HepG2 (cell line): ENCODE measurements at regions not wholly inside any gene's neighbourhood (a gene's known extent, or its start where the extent isn't known, plus 50 kb on each side); places are given as distances from the start of the nearest gene placed in this dataset.

Experiments
- ATAC-seq: fragments of 200-7000 bp; cut with Tn5 transposase; 3 replicates; pipeline ENCODE4 v1.9.1; 2020; ENCODE audit warnings: mild to moderate bottlenecking, moderate library complexity
- BruUV-seq: library from RNA; stranded (reverse); fragments of 400-500 nt; replicated peaks from 2 replicates; lab custom pipeline; 2021; lab: Mats Ljungman, UMichigan
- CTCF ChIA-PET: fragments of 300-600 bp; formaldehyde crosslinking; extraction: SDS; loops from one replicate; lab custom pipeline; 2021; ENCODE audit warnings: low total read pairs, inconsistent platforms, low intra/inter-chr PET ratio; lab: Yijun Ruan, JAX
- POLR2A ChIA-PET: fragments of 350-600 bp; sonication (Branson Sonifier 250); formaldehyde crosslinking; loops from one replicate; lab custom pipeline; 2020; ENCODE audit warnings: antibody characterized with exemption, inconsistent platforms; lab: Yijun Ruan, JAX
- DNase-seq: peaks from one replicate; pipeline ENCODE4 v3.0.0-alpha.2; 2015; ENCODE audit warnings: low spot score
- FAIRE-seq: peaks from 3 replicates; lab custom pipeline; 2011; peaks lifted over from hg19 to GRCh38; lab: Jason Lieb, UNC
- H2AFZ ChIP-seq: one replicate; pipeline ENCODE4 v1.6.1; 2011; ENCODE audit warnings: low read length, inconsistent platforms
- H3K27ac ChIP-seq: fragments of 300-600 bp; 3 replicates; pipeline ENCODE4 v1.8.0; 2011; ENCODE audit warnings: mixed run types, mild to moderate bottlenecking, mixed read lengths, low read length, inconsistent platforms; ENCODE audit not compliant: insufficient read depth; ENCODE audit errors: extremely low read length
- H3K27me3 ChIP-seq, 2 experiments: fragments of 200-600 bp in 1 of 2; 2 replicates in 1 of 2; 3 replicates in 1 of 2; pipeline versions ENCODE4 v1.6.0 to v1.8.0; 2011; ENCODE audit warnings: low read length in 2 of 2, mild to moderate bottlenecking in 2 of 2, moderate library complexity in 2 of 2, inconsistent platforms in 1 of 2; ENCODE audit not compliant: insufficient read depth in 2 of 2, control insufficient read depth in 1 of 2
- H3K36me3 ChIP-seq, 2 experiments: fragments of 200-600 bp in 1 of 2; replicated peaks in 1 of 2; 2 replicates in 1 of 2; 3 replicates in 1 of 2; pipeline versions ENCODE4 v1.5.1 to v1.8.0; 2011; ENCODE audit warnings: low read length in 2 of 2, inconsistent platforms in 1 of 2; ENCODE audit not compliant: insufficient read depth in 2 of 2, control insufficient read depth in 1 of 2
- H3K4me1 ChIP-seq: 2 replicates; pipeline ENCODE4 v1.5.1; 2012; ENCODE audit warnings: low read length, inconsistent platforms; ENCODE audit not compliant: insufficient read depth
- H3K4me2 ChIP-seq: 2 replicates; pipeline ENCODE4 v1.6.0; 2011; ENCODE audit warnings: low read depth, low read length, inconsistent platforms
- H3K4me3 ChIP-seq, 3 experiments: fragments of 200-600 bp in 1 of 3; sonication (generic), shearing (Covaris generic) in 1 of 3; replicated peaks in 1 of 3; 2 replicates each; pipeline ENCODE4 v1.5.1; 2011 to 2016; ENCODE audit warnings: low read length in 3 of 3, inconsistent platforms in 2 of 3, low read depth in 2 of 3, mild to moderate bottlenecking in 2 of 3, control low read depth in 1 of 3, mixed read lengths in 1 of 3; ENCODE audit not compliant: insufficient read depth in 1 of 3
- H3K79me2 ChIP-seq: one replicate; pipeline ENCODE4 v1.6.1; 2011; ENCODE audit warnings: low read length, inconsistent platforms; ENCODE audit not compliant: insufficient read depth
- H3K9ac ChIP-seq: 2 replicates; pipeline ENCODE4 v1.6.0; 2011; ENCODE audit warnings: mild to moderate bottlenecking, low read depth, low read length, inconsistent platforms; ENCODE audit not compliant: insufficient read depth
- H3K9me3 ChIP-seq: 2 replicates; pipeline ENCODE4 v1.5.1; 2012; ENCODE audit warnings: mild to moderate bottlenecking, low read length
- H4K20me1 ChIP-seq: 2 replicates; pipeline ENCODE4 v1.6.0; 2011; ENCODE audit warnings: inconsistent platforms, mild to moderate bottlenecking, low read length, moderate library complexity; ENCODE audit not compliant: insufficient read depth
- ASH2L ChIP-seq: fragments of 300-600, 200-600 bp; sonication (generic); IDR thresholded peaks from 2 replicates; pipeline ENCODE4 v1.7.0; 2017; ENCODE audit warnings: low read depth, mild to moderate bottlenecking, moderate library complexity, mixed read lengths, low read length; ENCODE audit not compliant: insufficient read length
- ATM ChIP-seq: fragments of 450-650 bp; IDR thresholded peaks from 2 replicates; pipeline ENCODE4 v1.7.1; 2017; ENCODE audit warnings: mild to moderate bottlenecking, borderline replicate concordance
- HMGA1 ChIP-seq: sonication (generic); formaldehyde crosslinking; conservative IDR thresholded peaks from 2 replicates; pipeline ENCODE4 v1.4.0; 2020; ENCODE audit warnings: missing genetic modification reagents
- KDM4B ChIP-seq: sonication (generic); formaldehyde crosslinking; IDR thresholded peaks from 2 replicates; pipeline ENCODE4 v1.4.0; 2020; ENCODE audit warnings: missing genetic modification reagents
- MAX ChIP-seq: IDR thresholded peaks from 2 replicates; pipeline ENCODE4 v1.6.1; 2012; ENCODE audit warnings: inconsistent platforms
- NFKB2 ChIP-seq: sonication (generic); formaldehyde crosslinking; IDR thresholded peaks from 2 replicates; pipeline ENCODE4 v1.4.0; 2020; ENCODE audit warnings: missing genetic modification reagents, borderline replicate concordance
- NR2F2 ChIP-seq: IDR thresholded peaks from 2 replicates; pipeline ENCODE4 v1.6.1; 2012; ENCODE audit warnings: low read depth, inconsistent platforms, borderline replicate concordance
- NR2F6 ChIP-seq, 2 experiments: IDR thresholded peaks; 2 replicates each; pipeline ENCODE4 v1.6.1; 2016; ENCODE audit warnings: antibody characterized with exemption in 1 of 2, mild to moderate bottlenecking in 1 of 2
- REL ChIP-seq: sonication (generic); formaldehyde crosslinking; conservative IDR thresholded peaks from 2 replicates; pipeline ENCODE4 v1.8.0; 2022; ENCODE audit warnings: mild to moderate bottlenecking, missing genetic modification reagents, moderate library complexity
- RORA ChIP-seq: sonication (generic); formaldehyde crosslinking; IDR thresholded peaks from 2 replicates; pipeline ENCODE4 v1.5.0; 2020; ENCODE audit warnings: mild to moderate bottlenecking, missing genetic modification reagents, moderate library complexity
- TARDBP ChIP-seq: sonication (generic); formaldehyde crosslinking; IDR thresholded peaks from 2 replicates; pipeline ENCODE4 v1.8.0; 2022; ENCODE audit warnings: mild to moderate bottlenecking, missing genetic modification reagents
- TBX3 ChIP-seq: fragments of 450-650 bp; IDR thresholded peaks from 2 replicates; pipeline ENCODE4 v1.6.1; 2017; ENCODE audit warnings: antibody characterized with exemption, mild to moderate bottlenecking, inconsistent platforms, borderline replicate concordance
- TCF7 ChIP-seq: sonication (generic); IDR thresholded peaks from 2 replicates; pipeline ENCODE4 v1.6.1; 2016; ENCODE audit warnings: antibody characterized with exemption, low read depth
- ZNF564 ChIP-seq: sonication (generic); formaldehyde crosslinking; IDR thresholded peaks from 2 replicates; pipeline ENCODE4 v1.8.1; 2023; ENCODE audit warnings: mild to moderate bottlenecking, missing genetic modification reagents
- in situ Hi-C: cut with HindIII; loops from 2 replicates; pipeline ENCODE4 v1.10.0; 2017; ENCODE audit warnings: low pct_unique_long_range_greater_than_20kb; ENCODE audit not compliant: extremely low pct_ligation_motif_present
- intact Hi-C: fragments of 100-400 bp; cut with micrococcal nuclease; formaldehyde crosslinking; loops from one replicate; pipeline ENCODE4 v1.10.0; 2022; ENCODE audit not compliant: unreplicated experiment
- TF ChIP-seq, protein P1 (sequence below): sonication (generic); formaldehyde crosslinking; IDR thresholded peaks from 2 replicates; pipeline ENCODE4 v1.4.0; 2020; ENCODE audit warnings: missing genetic modification reagents
- TF ChIP-seq, protein P2 (sequence below): sonication (generic); formaldehyde crosslinking; IDR thresholded peaks from 2 replicates; pipeline ENCODE4 v1.8.0; 2022; ENCODE audit warnings: mild to moderate bottlenecking, missing genetic modification reagents; ENCODE audit not compliant: insufficient replicate concordance
- TF ChIP-seq, protein P3 (sequence below): sonication (generic); formaldehyde crosslinking; IDR thresholded peaks from 2 replicates; pipeline ENCODE4 v1.4.0; 2020; ENCODE audit warnings: missing genetic modification reagents

GRCh38 chr5:110250755-110251154 is 475.7 kb downstream of the TMEM232 start:
- Histone ChIP-seq H3K4me3 (no peak overlapping the region), H3K9me3 (no peaks in the 10 kb centered on the region), H3K9ac (no peak overlapping the region), H3K27ac (no peak overlapping the region), H3K4me2 (no peak overlapping the region), H3K79me2 (no peaks in the 10 kb centered on the region), H3K4me1 (no peaks in the 10 kb centered on the region), H4K20me1 (no peaks in the 10 kb centered on the region), H3K27me3 (no peaks in the 10 kb centered on the region), H3K36me3 (no peaks in the 10 kb centered on the region), H2AFZ (no peak overlapping the region)
- in situ Hi-C loops: no loop called here
- DNase-seq: no peak
- no peak for ATAC-seq
- ChIA-PET CTCF (no interaction called here), POLR2A (no interaction called here)
- BruUV-seq: no TSS peak
- intact Hi-C loops: no loop called here
- FAIRE-seq: no peak
- TF ChIP-seq ATM (no peak), REL (CRISPR knock-in tag) (no peak), HMGA1 (CRISPR knock-in tag) (no peak), TARDBP (CRISPR knock-in tag) (no peak), MAX (no peak), NR2F6 (IDR thresholded peaks at IDR 0.05) (no peak), NR2F6 (CRISPR knock-in tag; IDR thresholded peaks at IDR 0.05) (no peak), TBX3 (no peak), NR2F2 (no peak), ZNF564 (no peak), KDM4B (CRISPR knock-in tag) (no peak), RORA (no peak), NFKB2 (CRISPR knock-in tag) (no peak), ASH2L (no peak), TCF7 (no peak)
- TF ChIP-seq, protein P1, sequence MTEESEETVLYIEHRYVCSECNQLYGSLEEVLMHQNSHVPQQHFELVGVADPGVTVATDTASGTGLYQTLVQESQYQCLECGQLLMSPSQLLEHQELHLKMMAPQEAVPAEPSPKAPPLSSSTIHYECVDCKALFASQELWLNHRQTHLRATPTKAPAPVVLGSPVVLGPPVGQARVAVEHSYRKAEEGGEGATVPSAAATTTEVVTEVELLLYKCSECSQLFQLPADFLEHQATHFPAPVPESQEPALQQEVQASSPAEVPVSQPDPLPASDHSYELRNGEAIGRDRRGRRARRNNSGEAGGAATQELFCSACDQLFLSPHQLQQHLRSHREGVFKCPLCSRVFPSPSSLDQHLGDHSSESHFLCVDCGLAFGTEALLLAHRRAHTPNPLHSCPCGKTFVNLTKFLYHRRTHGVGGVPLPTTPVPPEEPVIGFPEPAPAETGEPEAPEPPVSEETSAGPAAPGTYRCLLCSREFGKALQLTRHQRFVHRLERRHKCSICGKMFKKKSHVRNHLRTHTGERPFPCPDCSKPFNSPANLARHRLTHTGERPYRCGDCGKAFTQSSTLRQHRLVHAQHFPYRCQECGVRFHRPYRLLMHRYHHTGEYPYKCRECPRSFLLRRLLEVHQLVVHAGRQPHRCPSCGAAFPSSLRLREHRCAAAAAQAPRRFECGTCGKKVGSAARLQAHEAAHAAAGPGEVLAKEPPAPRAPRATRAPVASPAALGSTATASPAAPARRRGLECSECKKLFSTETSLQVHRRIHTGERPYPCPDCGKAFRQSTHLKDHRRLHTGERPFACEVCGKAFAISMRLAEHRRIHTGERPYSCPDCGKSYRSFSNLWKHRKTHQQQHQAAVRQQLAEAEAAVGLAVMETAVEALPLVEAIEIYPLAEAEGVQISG: no peak
- TF ChIP-seq, protein P2, sequence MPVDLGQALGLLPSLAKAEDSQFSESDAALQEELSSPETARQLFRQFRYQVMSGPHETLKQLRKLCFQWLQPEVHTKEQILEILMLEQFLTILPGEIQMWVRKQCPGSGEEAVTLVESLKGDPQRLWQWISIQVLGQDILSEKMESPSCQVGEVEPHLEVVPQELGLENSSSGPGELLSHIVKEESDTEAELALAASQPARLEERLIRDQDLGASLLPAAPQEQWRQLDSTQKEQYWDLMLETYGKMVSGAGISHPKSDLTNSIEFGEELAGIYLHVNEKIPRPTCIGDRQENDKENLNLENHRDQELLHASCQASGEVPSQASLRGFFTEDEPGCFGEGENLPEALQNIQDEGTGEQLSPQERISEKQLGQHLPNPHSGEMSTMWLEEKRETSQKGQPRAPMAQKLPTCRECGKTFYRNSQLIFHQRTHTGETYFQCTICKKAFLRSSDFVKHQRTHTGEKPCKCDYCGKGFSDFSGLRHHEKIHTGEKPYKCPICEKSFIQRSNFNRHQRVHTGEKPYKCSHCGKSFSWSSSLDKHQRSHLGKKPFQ (CRISPR knock-in tag): no peak
- TF ChIP-seq, protein P3, sequence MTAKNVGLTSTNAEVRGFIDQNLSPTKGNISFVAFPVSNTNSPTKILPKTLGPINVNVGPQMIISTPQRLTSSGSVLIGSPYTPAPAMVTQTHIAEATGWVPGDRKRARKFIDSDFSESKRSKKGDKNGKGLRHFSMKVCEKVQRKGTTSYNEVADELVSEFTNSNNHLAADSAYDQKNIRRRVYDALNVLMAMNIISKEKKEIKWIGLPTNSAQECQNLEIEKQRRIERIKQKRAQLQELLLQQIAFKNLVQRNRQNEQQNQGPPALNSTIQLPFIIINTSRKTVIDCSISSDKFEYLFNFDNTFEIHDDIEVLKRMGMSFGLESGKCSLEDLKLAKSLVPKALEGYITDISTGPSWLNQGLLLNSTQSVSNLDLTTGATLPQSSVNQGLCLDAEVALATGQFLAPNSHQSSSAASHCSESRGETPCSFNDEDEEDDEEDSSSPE (CRISPR knock-in tag): no peak
